ENCODE measurements at regions not wholly inside any gene's neighbourhood (a gene's known extent, or its start where the extent isn't known, plus 50 kb on each side); places are given as distances from the start of the nearest gene placed in this dataset.

DNA sequence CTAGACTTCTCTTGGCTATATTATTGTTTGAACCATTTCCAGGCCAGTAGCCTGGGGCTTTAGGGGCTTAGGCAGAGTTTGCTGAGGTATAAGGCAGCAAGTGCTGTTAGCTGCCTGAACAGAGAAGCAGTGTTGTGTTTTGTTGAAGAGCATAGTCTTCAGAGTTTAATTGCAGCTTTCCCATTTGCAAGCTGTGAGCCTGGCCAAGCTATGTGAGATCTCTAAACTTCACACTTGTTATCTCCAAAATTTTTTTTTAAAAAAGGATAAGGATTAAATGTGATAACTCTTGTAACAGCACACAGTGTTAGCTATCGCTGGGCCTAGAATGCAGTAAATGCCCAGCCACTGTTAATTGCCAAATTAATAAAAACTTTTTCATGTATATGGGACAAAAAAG, 782.4 kb downstream of the REEP3 start:
- TF ChIP-seq FOXA3 (CRISPR knock-in tag; IDR thresholded peaks at IDR 0.05) (no peak), CHD2 (IDR thresholded peaks at IDR 0.05; ENCODE audit: low read depth, low read length) (no peak), ZBTB40 (IDR thresholded peaks at IDR 0.05) (no peak), ZBTB40 (CRISPR knock-in tag; IDR thresholded peaks at IDR 0.05) (no peak), SRF (IDR thresholded peaks at IDR 0.05; ENCODE audit: low read depth, low read length) (no peak), DDIT3 (CRISPR knock-in tag; IDR thresholded peaks at IDR 0.05) (no peak), RFXANK (CRISPR knock-in tag; IDR thresholded peaks at IDR 0.05) (no peak), SALL2 (CRISPR knock-in tag; IDR thresholded peaks at IDR 0.05) (no peak), ZNF597 (CRISPR knock-in tag; IDR thresholded peaks at IDR 0.05) (no peak), EED (CRISPR knock-in tag; IDR thresholded peaks at IDR 0.05) (no peak), PBX3 (CRISPR knock-in tag; IDR thresholded peaks at IDR 0.05; ENCODE audit: borderline replicate concordance) (no peak), SMC3 (IDR thresholded peaks at IDR 0.05; ENCODE audit: low read length) (no peak), RFX5 (IDR thresholded peaks at IDR 0.05; ENCODE audit: low read depth, low read length) (no peak)
- TF ChIP-seq, protein P1, sequence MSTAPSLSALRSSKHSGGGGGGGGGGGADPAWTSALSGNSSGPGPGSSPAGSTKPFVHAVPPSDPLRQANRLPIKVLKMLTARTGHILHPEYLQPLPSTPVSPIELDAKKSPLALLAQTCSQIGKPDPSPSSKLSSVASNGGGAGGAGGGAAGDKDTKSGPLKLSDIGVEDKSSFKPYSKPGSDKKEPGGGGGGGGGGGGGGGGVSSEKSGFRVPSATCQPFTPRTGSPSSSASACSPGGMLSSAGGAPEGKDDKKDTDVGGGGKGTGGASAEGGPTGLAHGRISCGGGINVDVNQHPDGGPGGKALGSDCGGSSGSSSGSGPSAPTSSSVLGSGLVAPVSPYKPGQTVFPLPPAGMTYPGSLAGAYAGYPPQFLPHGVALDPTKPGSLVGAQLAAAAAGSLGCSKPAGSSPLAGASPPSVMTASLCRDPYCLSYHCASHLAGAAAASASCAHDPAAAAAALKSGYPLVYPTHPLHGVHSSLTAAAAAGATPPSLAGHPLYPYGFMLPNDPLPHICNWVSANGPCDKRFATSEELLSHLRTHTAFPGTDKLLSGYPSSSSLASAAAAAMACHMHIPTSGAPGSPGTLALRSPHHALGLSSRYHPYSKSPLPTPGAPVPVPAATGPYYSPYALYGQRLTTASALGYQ (CRISPR knock-in tag; IDR thresholded peaks at IDR 0.05), result no peak
- TF ChIP-seq, protein P2, sequence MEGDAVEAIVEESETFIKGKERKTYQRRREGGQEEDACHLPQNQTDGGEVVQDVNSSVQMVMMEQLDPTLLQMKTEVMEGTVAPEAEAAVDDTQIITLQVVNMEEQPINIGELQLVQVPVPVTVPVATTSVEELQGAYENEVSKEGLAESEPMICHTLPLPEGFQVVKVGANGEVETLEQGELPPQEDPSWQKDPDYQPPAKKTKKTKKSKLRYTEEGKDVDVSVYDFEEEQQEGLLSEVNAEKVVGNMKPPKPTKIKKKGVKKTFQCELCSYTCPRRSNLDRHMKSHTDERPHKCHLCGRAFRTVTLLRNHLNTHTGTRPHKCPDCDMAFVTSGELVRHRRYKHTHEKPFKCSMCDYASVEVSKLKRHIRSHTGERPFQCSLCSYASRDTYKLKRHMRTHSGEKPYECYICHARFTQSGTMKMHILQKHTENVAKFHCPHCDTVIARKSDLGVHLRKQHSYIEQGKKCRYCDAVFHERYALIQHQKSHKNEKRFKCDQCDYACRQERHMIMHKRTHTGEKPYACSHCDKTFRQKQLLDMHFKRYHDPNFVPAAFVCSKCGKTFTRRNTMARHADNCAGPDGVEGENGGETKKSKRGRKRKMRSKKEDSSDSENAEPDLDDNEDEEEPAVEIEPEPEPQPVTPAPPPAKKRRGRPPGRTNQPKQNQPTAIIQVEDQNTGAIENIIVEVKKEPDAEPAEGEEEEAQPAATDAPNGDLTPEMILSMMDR (CRISPR knock-in tag; IDR thresholded peaks at IDR 0.05), result no peak

Measured in HepG2 (cell line).